Fibroblast of pulmonary artery (primary cell): ENCODE measurements at regions not wholly inside any gene's neighbourhood (a gene's known extent, or its start where the extent isn't known, plus 50 kb on each side); places are given as distances from the start of the nearest gene placed in this dataset.
"Not testable (repeated sequence)": the region's sequence is repeated elsewhere in the genome, so short reads cannot be mapped to it uniquely, and the experiment has no call there.

Experiments used
- DNase-seq: peaks from one replicate; pipeline ENCODE4 v3.0.0-alpha.2; 2010; ENCODE audit warnings: low read depth
- H3K4me3 ChIP-seq: replicated peaks from 2 replicates; pipeline ENCODE4 v1.5.1; 2011; ENCODE audit warnings: low read depth, mild to moderate bottlenecking, control low read depth, low read length, moderate library complexity
- TF ChIP-seq, protein P1 (sequence below): IDR thresholded peaks from 2 replicates; pipeline ENCODE4 v1.5.1; 2011; ENCODE audit warnings: mild to moderate bottlenecking, control low read depth, low read length, inconsistent platforms; ENCODE audit errors: missing control alignments

- no peak for DNase-seq
- TF ChIP-seq, protein P1, sequence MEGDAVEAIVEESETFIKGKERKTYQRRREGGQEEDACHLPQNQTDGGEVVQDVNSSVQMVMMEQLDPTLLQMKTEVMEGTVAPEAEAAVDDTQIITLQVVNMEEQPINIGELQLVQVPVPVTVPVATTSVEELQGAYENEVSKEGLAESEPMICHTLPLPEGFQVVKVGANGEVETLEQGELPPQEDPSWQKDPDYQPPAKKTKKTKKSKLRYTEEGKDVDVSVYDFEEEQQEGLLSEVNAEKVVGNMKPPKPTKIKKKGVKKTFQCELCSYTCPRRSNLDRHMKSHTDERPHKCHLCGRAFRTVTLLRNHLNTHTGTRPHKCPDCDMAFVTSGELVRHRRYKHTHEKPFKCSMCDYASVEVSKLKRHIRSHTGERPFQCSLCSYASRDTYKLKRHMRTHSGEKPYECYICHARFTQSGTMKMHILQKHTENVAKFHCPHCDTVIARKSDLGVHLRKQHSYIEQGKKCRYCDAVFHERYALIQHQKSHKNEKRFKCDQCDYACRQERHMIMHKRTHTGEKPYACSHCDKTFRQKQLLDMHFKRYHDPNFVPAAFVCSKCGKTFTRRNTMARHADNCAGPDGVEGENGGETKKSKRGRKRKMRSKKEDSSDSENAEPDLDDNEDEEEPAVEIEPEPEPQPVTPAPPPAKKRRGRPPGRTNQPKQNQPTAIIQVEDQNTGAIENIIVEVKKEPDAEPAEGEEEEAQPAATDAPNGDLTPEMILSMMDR: no peak
- no peak overlapping the region for H3K4me3 ChIP-seq
Measured at GRCh38 chr15:26259581-26259980, 396.5 kb upstream of the ATP10A start.

DNA sequence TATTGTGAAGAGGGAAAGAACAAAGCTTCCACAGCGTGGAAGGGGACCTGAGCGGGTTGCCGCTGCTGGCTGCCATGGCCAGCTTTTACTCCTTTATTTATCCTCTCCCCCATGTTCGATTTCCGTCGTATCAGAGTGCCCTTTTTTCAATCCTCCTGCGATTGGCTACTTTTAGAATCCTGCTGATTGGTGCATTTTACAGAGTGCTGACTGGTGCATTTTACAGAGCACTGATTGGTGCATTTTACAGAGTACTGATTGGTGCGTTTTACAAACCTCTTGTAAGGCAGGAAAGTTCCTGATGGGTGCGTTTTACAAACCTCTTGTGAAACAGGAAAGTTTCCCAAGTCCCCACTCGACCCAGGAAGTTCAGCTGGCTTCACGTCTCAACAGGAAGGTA is 381.7 kb upstream of the ATP10A start:
- H3K4me3 ChIP-seq, DNase-seq: not testable (repeated sequence)

DNA sequence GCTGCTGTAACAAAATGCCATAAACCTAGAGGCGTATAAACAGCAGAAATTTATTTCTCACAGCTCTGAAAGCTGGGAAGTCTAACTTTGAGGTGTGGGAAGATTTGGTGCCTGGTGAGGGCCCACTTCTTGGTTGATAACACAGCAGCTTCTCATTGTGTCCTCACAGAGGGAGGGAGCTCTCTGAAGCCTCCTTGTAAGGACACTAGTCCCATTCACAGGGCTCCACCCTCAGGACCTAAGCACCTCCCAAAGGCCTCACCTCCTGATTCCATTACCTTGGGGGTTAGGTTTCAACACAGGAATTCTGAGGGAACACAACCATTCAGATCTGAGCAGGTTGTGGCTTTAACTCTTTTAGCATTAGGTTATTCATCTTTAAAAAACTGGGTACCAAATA is 380.3 kb upstream of the ATP10A start:
- TF ChIP-seq, protein P1: no peak
- DNase-seq: no peak

GRCh38 chr15:26242565-26243071 is 379.5 kb upstream of the ATP10A start:
- H3K4me3 ChIP-seq: no peak overlapping the region
- DNase-seq: no peak
- TF ChIP-seq, protein P1: no peak

More for the DNA sequence above, 380.3 kb upstream of the ATP10A start:
- no peak overlapping the region for H3K4me3 ChIP-seq

GRCh38 chr15:26235864-26236263 is 372.7 kb upstream of the ATP10A start:
- no peak overlapping the region for H3K4me3 ChIP-seq
- TF ChIP-seq, protein P1: no peak
- no peak for DNase-seq

GRCh38 chr15:26234976-26235767 is 372.0 kb upstream of the ATP10A start:
- TF ChIP-seq, protein P1: no peak
- H3K4me3 ChIP-seq: no peak overlapping the region
- no peak for DNase-seq

DNA sequence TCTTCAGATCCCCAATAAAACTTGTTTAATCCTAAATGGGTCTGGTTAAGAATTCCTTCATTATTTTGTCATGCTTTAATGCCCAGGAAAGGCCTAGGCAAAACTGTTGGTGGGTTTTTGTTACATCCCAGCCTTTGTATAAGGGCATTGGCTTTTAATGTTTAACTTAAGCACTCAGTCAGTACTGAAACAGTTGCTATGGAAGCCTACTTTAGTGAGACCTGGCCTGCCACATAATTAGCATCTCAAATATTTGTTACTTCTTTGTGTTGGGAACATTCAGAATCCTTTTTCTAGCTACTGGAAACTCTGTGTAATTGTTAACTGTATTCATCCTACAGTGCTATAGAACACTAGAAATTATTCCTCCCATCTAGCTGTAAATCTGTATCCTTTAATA is 369.6 kb upstream of the ATP10A start:
- TF ChIP-seq, protein P1: no peak
- no peak for DNase-seq
- H3K4me3 ChIP-seq: no peak overlapping the region
